ENCODE measurements at regions not wholly inside any gene's neighbourhood (a gene's known extent, or its start where the extent isn't known, plus 50 kb on each side); places are given as distances from the start of the nearest gene placed in this dataset.

DNA sequence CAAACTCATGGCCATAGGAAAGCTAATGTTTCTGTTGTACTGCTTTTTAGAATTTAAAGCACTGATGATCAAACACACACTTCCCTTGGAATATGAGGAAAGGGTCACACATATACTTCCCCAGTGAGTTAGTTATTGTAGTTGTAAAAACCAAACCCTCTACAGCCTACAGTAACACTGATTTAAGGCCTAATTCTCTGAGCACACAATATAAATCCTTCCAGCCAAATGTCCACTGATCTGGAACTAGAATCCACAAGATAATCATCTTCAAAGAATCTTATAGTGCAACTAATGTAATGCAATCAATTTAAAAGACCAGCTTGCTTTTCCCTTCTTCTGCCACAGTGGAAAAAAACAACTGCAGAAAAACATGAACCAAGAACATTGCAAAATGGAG, 219.3 kb downstream of the CAAP1 start:
- TF ChIP-seq CTCF (IDR thresholded peaks at IDR 0.05) (no peak), POLR2A (IDR thresholded peaks at IDR 0.05) (no peak)
